ENCODE measurements at regions not wholly inside any gene's neighbourhood (a gene's known extent, or its start where the extent isn't known, plus 50 kb on each side); places are given as distances from the start of the nearest gene placed in this dataset.

DNA sequence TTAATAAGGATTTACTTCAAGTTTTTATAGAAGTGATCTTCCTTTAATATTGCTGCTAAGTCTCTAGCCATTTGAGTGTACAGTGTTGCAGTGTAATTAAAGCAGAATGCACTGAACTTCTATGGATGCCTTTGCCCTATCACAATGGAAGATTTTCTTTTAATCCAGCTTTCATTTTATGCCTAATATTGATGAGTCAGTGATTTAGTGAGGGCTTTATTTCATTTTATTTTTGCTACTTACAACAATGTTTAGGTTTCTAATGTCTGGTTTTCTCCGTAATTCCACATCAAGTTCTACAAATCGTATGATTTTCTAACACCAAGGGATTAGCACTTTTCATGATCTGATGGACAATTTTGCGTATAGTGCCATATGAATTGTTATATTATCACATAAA lies 504.1 kb downstream of the PCDH11X start:
- TF ChIP-seq, protein P1, sequence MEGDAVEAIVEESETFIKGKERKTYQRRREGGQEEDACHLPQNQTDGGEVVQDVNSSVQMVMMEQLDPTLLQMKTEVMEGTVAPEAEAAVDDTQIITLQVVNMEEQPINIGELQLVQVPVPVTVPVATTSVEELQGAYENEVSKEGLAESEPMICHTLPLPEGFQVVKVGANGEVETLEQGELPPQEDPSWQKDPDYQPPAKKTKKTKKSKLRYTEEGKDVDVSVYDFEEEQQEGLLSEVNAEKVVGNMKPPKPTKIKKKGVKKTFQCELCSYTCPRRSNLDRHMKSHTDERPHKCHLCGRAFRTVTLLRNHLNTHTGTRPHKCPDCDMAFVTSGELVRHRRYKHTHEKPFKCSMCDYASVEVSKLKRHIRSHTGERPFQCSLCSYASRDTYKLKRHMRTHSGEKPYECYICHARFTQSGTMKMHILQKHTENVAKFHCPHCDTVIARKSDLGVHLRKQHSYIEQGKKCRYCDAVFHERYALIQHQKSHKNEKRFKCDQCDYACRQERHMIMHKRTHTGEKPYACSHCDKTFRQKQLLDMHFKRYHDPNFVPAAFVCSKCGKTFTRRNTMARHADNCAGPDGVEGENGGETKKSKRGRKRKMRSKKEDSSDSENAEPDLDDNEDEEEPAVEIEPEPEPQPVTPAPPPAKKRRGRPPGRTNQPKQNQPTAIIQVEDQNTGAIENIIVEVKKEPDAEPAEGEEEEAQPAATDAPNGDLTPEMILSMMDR (IDR thresholded peaks at IDR 0.05; ENCODE audit: control extremely low read depth in 1 of 3, insufficient read depth in 1 of 3, low read depth in 1 of 3, low read length in 3 of 3): no peak
- no peak for TF ChIP-seq POLR2A (IDR thresholded peaks at IDR 0.05; ENCODE audit: control extremely low read depth in 1 of 2, low read depth in 2 of 2, low read length in 2 of 2)

All from H1 (cell line).